ENCODE measurements at regions not wholly inside any gene's neighbourhood (a gene's known extent, or its start where the extent isn't known, plus 50 kb on each side); places are given as distances from the start of the nearest gene placed in this dataset.
"Not testable (repeated sequence)": the region's sequence is repeated elsewhere in the genome, so short reads cannot be mapped to it uniquely, and the experiment has no call there.

DNA sequence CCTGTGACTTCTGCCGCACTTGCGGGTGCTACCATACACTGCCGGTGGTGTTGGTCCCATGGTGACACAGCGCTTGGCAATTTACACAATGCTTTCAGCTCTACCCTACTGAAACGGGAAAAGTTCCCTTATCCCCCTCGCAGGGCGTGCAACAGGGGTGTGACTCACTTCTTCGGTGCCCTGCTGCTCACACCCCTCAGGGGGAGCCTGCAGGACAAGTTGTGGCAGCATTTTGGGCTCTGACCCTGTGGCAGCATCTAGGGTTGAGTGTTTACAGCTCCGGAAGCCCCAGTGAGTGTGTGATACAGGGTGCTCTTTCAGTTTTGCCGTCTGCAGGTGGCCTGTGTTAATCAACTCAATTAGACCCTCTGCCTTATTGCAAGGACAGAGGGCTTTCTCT lies 324.7 kb upstream of the RGMA start:
- no peak for DNase-seq

DNA sequence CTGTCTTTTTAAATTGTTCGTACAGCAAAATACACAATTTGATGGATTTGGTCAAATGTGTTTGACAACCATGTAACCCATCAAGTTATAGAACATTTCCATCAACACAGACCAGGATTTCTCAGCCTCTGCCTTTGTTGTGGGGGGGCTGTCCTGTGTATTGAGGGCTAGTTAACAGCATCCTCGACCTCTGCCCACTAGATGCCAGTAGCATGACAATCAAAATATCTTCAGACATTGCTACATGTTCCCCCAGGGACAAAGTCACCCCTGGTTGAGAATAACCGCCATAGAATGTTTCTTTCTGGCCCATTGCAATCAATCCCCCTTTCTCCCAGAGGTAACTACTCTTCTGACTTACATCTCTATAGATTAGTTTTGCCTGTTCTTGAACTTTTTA lies 310.1 kb upstream of the RGMA start:
- DNase-seq, result no peak

DNA sequence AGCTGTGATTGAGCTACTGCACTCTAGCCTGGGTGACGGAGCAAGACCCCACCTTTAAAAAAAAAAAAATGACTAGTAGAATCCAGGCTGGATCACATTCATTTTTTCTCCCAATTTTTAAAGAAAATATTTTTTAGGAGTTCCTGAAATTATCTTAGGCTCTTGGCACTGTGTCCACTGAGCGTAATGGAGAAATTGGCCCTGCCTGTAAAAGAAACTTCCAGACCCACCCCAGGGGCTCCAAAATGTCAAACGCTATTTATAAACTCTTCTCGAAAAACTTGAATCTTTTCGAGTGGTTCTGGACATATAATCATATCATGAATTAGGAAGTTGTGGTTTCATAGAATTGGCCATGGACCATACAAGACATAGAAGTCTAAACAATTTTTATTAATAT lies 300.2 kb upstream of the RGMA start:
- DNase-seq, result no peak

DNA sequence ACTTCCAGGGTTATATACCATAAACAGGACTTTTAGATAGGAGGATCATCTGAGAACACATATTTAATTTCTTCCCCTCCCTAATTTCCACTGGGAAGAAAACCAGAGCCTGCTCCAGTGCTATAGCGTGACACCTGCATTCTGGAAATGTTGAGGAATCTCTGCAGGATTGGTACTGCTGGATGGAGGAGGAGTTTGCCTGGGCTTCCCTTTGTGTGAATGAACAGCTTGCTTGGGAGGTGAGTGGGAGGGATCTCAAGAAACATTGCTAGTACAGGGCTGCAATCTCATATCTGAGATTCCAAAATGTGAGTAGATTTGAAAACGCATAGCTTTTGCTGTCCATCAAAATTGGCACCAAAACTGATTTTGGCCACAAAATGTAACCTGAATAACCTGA lies 295.9 kb upstream of the RGMA start:
- no peak for DNase-seq

DNA sequence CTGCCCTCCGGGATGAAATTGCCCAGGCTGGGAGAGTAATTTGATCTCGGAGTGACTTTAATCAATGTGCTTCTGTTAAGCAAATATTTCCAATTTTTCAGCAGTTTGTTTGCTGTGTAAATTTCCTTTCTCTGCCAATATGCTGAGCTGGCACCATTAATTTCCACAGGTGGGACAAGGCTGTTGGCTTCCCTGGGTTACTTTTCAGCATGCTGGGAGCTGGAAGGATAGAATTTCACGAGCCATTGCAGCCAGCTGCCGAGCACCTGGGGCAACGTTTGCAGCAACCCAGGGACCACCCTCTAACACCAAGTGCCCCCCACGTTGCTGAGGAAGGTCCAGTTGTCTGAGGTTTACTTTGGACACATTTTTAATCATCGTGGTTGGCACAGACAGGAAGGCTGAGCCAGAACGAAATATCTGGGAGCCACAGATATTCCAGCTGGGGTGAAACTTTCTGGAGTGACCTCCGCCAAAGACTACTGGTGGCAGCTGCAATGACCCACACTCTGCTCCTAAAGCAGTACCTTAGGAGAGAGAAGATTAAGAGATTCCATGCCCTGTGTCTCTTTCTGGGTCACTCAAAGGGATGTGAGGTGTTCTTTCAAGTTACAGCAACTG lies 293.3 kb upstream of the RGMA start:
- no peak for DNase-seq

DNA sequence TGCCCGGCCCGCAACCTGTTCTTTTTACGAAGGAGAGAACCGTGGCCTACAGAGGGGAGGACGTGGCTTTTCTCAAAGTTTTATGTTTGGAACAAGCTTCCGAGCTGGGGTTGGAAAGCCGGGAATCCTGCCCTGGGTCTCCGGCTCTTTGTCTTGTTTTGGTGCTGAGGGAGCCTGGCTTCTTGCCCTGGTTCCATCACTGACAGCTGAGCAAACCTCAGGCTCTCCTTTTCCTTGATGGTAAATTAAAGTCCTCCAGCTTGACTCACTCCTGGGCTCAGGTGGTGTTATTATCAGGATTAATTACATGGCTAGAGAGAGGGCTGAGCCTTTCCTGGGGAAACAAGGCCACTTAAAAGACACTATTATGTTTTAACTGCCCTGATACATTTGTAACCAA lies 289.5 kb upstream of the RGMA start:
- DNase-seq, result no peak

DNA sequence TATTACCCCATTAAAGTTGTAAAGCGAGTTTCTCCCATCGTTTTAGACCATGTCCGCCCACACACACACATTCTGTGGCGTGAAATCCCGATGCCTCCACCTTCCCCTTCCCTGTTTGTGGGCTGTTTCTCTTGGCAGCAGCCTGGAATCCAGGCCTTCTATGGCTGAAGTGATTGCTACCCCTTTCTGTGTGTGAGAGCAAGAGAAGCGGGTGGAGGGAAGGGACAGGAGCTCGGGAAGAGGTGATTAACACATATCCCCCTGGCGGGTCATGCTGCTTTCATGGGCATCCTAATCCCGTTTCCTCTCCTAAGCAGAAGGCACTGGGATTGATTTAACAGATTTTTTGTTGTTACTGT lies 283.8 kb upstream of the RGMA start:
- no peak for DNase-seq

DNA sequence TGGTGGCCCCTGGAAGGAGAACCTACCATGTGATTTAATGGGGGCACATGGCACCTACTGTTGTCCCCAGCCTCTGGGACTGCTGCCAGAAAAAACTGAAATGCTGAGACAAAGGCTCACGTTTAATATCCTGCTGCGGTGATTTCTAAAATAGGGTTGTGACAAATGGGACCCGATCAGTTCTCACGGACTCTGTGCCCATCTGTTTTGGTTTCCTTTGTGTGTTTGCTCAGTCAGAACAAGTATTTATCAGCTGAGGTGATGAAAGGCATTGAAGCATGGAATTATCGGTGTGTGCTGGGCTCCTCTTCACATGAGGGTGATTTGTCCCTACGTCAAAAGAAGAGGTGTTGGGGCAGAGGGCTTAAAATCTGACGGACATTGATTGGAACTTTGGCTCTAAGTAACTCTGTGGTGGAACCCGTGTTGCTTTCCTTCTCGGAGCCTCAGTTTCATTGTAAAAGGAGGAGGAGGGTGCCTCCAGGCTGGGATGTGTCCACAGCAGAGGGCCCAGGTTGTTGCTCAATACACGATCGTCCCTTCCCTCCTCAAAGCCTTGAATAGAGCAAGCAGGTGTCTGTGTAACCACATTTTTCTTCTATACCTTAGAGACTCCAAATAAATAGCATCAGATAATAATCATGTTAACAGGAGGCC lies 283.3 kb upstream of the RGMA start:
- DNase-seq, result no peak

DNA sequence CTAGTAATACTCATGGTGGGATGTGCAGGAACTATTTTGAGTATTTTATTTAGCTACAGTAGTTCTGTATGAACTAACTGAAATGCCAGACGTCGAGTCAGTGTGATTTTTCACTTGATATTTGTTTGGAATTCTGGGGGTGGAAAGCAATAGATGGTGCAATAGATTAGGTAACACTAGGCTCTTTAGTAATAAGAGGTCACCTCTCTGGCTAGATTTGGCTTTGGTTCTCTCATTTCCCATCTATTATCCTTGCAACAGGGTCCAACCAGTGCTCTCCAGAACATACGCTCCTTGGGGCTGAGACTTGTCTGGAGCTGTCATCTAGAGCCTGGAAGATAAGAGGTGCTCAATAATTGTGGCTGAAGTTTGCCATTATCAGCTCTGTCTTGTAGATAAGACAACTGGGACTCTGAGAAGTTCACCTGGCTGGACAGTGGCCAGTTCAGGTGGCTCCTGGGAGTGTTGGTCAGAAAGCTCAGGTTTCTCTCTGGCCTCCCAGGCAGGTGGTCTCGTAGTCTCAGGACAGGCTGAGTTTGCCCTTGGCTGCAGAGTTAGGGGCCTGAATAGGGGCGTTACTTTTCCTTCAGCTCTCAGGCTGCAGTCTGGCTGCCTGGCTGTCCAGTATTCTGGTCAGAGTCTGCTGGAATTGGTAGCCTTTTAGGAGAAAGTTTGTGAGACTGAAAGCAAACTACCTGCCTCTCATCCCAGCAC lies 277.5 kb upstream of the RGMA start:
- no peak for DNase-seq

DNA sequence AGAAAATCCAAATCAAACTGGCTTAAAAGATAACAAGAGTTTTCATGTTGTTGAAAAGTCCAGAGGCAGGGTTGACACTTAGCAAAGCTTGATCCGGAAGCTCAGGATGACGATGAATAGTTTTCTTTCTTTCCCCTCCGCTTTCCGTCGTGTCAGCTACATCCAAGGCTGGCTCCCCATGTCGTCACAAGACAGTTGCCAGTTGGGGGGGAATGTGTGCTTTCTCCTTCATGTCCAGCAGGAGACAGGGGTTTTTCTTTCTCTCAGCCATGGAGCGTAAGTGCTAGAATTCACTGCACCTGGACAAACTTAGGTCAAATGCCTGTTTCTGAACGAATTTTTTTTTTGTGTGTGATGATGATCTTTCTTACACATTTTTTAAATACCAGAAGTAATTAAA lies 273.8 kb upstream of the RGMA start:
- DNase-seq, result no peak

DNA sequence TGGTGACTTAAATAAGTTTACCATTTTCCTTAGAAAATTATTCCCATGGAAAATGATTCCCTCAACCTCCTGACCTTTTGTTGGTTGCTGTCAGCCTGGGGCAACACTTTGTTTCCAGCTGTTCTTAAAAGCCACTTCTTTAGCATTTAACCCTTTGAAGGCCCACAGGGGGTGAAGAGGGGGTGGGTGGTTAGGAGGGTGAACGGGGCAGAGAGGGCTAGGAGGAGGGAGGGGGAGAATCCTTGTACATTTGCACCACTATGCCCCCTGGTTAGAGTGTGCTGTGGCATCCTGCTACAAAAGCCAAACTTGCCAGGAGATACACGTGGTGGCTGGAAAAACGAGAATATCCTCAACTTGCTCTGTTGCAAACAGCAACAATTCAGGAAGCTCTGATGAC lies 273.2 kb upstream of the RGMA start:
- DNase-seq, result no peak

DNA sequence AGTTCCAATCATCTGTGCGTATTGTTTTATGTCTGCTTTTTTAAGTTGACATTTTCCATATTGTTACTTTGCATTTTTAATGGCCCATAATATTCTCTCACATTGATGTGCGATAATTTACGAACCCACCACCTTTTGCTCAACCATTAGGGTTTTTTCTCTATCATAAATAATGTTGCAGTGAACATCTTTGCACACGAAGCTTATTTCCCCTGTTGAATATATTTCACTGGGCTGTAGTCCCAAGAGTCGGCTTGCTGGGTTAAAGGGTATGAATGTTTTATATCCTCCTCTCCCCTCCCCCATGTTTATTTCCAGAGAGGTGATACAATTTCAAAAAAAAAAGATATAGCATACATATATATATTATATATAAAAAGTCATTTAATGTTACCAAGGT lies 272.7 kb upstream of the RGMA start:
- DNase-seq, result no peak

DNA sequence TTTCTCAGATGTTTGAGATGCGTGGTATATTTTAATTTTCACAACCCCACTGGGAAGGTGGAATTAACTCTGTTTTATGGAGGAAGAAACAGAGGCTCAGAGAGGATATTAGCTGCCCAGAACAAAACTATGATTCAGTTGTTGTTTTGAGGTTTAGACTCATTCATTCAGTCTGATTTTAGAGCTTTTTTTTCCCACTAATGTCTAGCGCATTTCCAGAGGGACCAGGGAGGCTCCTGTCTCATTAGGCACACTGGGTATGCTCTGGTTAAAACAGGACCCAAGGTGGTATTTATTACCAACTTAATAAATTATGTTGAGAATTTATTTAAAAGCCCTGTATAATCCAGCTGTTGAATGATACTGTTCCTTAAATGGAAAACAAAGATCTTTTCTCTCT lies 272.0 kb upstream of the RGMA start:
- no peak for DNase-seq

DNA sequence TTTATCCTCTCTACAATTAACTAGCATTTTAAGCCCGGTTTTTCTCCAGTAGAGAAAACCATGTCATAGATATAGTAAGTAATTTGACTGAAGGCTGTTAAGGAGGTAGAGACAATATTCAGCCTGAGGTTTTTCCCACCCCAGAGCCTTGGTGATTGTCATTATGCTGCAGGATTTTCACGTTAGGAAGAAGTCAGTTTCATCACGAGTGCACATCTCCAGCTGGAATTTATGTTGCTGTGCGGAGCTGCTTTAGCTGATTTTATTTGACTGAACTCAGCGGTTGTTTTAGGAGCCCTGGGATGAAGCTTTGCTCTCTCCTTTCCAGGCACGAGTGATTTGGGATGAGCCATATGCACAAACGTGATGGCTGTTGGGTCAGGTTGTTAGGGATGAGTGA lies 271.3 kb upstream of the RGMA start:
- DNase-seq, result no peak

DNA sequence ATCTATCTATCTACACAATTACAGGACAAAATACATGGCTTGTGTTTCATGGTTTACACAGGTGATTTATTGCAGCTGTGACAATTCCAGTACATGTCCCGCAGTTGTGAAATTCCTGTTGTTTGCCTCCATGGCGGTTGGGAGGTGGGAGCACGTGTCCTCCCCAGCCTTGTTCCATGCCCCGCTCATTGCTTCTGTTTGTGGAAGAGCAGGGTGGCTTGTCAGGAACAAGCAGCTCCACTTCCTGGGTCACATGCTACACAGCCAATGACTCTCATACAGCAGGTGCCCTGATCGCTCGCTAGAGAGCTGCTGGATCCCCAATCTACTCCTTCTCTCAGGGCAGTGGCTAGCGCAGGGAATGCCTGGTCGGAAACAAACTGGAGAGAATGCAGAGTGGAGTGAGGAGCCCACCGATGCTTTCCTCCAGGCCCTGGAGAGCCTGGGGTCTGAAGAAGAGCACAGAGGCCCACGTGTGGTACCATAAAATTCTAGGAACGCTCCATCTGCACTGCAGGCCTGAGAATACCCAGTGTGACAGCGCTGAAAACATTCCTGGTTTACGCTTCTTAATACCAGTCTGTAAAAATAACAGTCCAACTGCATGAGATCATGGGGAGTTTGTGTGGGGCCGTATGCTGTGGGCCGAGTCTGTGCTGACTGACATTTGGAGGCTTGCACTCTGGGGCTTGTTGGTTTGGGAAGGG lies 270.6 kb upstream of the RGMA start:
- DNase-seq, result no peak

DNA sequence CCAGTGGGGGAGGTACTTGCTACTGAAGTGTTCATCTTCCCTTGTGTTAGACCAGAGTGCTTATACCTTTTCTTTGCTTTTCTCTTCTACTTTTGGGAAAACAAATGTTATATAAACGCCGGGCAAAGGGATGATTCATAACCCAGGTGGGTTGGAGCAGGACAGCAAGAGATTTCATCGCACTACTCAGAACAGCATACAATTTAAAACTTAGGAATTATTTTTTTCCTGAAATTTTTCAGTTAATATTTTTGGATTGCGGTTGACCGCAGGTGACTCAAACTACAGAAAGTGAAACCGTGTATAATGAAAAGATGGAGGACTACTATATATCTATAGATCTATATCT lies 270.0 kb upstream of the RGMA start:
- no peak for DNase-seq

DNA sequence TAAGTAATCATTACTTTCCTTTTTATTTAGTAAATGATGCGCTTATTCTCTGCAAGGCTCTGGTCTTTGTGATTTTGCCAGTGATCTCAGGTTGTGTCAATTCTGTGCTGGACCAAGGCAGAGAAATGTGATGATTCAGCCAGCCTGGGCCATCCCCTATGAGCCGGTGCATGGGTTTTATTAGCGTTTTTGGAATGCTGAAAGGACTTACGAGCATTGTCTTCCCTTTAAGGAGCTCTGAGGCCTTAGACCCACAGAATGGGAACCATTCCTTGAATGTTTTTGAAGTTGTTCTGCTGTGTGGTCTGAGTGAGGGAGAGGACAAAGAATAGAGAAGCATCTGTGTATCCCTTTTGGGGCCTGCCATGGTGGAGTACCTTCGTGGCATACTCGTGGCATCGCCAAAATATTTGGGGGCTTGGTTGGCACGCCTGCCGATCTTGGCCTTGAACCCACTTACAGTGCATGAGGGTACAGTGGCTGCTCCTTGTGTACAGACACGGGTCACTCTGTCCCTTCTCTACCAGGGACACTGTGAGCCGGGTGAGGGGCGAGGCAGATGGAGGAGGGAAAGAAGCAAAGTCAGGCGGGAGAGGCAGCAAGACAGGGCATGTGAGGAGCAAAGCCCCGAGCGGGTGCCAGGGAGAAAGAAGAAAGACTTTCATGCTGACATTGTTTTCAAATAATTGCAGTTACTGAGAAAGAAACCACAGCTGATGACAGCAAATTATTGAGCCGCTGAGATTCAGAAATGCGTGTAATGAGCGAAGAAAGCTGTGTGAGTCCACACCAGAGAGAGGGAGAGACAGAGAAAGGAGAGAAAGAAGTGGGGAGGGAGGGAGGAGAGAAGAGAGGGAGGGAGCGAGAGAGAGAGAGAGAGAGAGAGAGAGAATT lies 269.4 kb upstream of the RGMA start:
- DNase-seq, result no peak

DNA sequence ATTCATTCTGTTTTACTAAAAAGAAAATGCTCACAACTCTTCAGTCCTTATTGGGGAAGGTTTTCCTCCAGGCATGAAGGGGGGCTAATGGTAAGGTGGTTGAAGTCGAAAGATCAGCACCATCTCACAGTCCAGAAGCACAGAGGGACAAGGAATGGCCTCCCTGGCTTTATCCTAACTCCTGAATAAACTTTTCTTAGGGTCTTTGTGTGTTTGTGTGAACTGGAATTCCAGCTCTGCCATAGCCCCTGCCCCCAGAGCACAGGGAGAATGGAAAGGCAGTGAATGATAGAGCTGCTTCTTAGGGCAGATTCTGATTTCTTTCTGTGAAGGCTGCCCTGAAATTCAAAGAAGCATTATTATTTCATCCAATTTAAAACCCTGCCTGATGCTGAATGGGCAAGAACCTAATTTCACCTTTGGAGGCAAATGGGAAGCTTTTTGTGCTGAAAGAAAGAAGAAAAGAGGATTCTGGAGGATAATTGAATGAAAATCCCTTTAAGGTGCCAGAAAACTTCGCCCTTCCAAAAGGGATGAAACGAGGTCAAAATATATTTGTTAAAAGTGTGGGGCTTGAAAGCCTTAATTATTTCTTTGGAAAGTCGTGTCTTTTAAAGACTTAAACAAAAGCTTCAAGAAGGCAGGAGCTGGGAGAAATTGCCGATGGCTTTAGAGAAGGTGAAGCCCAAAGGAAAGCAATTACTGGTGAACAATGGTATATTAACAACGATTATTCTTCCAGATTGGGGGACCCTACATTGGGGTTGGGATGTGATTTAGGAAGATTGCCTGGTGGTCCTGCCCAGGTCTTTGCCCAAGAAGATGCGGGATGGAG lies 259.9 kb upstream of the RGMA start:
- no peak for DNase-seq

DNA sequence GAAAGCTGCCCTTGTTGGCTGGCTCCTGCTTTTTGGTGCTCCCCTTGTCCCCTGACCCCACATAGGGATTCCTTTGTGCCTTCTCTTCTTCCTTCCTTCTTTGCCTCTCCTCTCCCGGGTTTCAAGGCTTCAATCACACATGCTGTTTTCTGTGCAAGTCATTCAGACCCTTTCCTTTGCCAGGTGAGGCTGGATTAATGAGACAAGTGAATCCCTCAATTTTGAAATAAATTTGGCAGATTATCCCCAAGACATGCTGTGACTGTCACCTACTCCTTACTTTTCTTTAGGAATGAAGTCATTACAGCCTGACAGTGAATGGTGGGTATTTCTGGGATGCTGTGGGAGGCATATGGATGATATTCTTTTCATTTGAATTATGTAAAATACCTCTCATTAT lies 259.0 kb upstream of the RGMA start:
- no peak for DNase-seq

DNA sequence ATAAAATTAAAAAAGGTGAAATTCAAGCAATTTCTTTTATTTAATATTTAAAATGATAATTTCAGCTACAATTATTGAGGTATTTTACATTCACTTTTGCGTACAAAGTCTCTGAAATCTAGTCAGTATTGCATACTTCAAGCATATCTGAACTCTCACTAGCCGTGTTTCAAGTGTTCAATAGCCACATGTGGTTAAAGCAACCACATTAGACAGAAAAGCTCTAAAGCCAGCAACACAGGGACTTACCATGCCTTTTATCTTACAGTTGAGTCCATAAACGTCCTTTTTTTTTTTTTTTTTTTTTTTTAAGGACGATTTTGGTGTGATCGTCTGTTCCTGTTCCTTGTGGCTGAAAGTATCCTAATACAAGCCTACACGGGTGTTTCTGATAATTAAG lies 257.0 kb upstream of the RGMA start:
- DNase-seq, result no peak

DNA sequence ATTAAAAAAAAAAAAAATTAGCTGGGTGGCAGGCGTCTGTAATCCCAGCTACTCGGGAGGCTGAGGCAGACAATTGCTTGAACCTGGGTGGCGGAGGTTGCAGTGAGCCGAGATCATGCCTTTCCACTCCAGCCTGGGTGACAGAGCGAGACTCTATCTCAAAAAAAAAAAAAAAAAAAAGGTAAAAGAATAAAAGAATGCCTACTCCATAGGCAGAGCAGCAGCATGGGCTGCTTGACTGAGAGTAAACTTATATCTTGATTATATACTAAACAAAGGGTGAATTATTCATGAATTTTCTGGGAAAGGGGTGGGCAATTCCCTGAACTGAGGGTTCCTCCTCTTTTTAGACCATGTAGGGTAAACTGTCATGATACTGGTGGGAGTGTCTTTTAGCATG lies 254.4 kb upstream of the RGMA start:
- not testable (repeated sequence) for DNase-seq

DNA sequence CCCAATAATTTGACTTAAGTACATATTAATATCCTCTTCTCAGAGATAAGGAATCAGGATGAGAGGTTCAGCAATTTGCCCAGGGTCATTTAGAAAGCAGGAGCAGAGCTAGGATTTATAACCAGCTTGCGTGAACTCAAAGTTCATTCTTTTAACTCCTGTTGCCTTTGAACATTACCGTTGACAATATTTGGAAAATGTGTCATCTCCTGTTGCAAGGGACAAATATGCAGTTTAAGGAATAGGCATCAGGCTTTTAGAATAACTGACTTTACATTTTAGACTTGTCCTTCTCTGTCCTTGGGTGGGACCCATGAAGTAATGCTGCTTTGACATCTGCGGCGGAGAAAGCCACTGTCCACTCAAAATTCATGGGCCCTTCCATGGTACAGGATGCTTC lies 252.2 kb upstream of the RGMA start:
- DNase-seq, result no peak

All from activated T-cell treated with anti-CD3 and anti-CD28 coated beads, Interleukin-2, amount 50 U/mL, for 48 hours (primary cell).